Pancreas (tissue), 10 donors: ENCODE measurements at regions not wholly inside any gene's neighbourhood (a gene's known extent, or its start where the extent isn't known, plus 50 kb on each side); places are given as distances from the start of the nearest gene placed in this dataset.

Experiments used
- ATAC-seq, 4 donors: fragments of 200-7000 bp; cut with Tn5 transposase; one replicate each; pipeline versions ENCODE4 v1.8.0 to v1.9.1; 2020; ENCODE audit warnings: mild to moderate bottlenecking in 4 of 4, moderate library complexity in 4 of 4
- DNase-seq, 6 donors: peaks; one replicate each; pipeline ENCODE4 v3.0.0-alpha.2; 2020
- FAIRE-seq: peaks from 2 replicates; lab custom pipeline; 2012; peaks lifted over from hg19 to GRCh38; lab: Jason Lieb, UNC
- H3K27ac ChIP-seq, 4 donors: fragments of 200-600 bp; sonication (generic); 1 replicate in 3 of 4; 2 replicates in 1 of 4; pipeline versions ENCODE4 v1.5.0 to v1.8.0; 2020
- H3K27me3 ChIP-seq, 4 donors: fragments of 200-600 bp; one replicate each; pipeline ENCODE4 v1.8.0; 2021
- H3K36me3 ChIP-seq, 3 donors: fragments of 200-600 bp; sonication (generic) in 1 of 3; one replicate each; pipeline versions ENCODE4 v1.5.0 to v1.8.0; 2020 to 2021
- H3K4me1 ChIP-seq, 3 donors: fragments of 200-600 bp; one replicate each; pipeline ENCODE4 v1.8.0; 2021
- H3K4me3 ChIP-seq, 4 donors: fragments of 200-600 bp; sonication (generic) in 2 of 4; one replicate each; pipeline versions ENCODE4 v1.5.0 to v1.8.0; 2020 to 2021
- H3K9me3 ChIP-seq, 4 donors: fragments of 200-600 bp; one replicate each; pipeline ENCODE4 v1.8.0; 2021
- WGBS, 2 donors: extraction: QIAGEN DNeasy Blood & Tissue Kit; methylation state at CpG; one replicate each; pipeline ENCODE4 v1.1.7; 2013; 5-methylcytosine and 5-hydroxymethylcytosine counted together
- intact Hi-C, 3 donors: fragments of 100-400 bp; cut with DNase I; formaldehyde crosslinking; loops; one replicate each; pipeline versions ENCODE4 v1.11.1 to v1.14.2; 2022
- TF ChIP-seq, protein P1 (sequence below), 4 donors: fragments of 200-600 bp; sonication (generic) in 3 of 4; IDR thresholded peaks; one replicate each; pipeline versions ENCODE4 v1.5.0 to v1.8.0; 2021; ENCODE audit warnings: antibody characterized with exemption in 4 of 4
- donor health status: healthy with polysubstance abuse.
- donor health status: DM: no; HTN: no; CAD: no; lungs with moderate emphysema.
- donor health status: DM: no; HTN: no; CAD: no.
- donor health status: control.
- donor health status: control.
- donor health status: Bipolar disorder and iron deficiency.
- donor health status: DM: yes; HTN: yes; CAD: no.
- donor health status: DM: no; HTN: no; CAD: no.
- donor health status: DM: no; HTN: no; CAD: no.
- donor health status: DM: yes; HTN: yes; CAD: no.

DNA sequence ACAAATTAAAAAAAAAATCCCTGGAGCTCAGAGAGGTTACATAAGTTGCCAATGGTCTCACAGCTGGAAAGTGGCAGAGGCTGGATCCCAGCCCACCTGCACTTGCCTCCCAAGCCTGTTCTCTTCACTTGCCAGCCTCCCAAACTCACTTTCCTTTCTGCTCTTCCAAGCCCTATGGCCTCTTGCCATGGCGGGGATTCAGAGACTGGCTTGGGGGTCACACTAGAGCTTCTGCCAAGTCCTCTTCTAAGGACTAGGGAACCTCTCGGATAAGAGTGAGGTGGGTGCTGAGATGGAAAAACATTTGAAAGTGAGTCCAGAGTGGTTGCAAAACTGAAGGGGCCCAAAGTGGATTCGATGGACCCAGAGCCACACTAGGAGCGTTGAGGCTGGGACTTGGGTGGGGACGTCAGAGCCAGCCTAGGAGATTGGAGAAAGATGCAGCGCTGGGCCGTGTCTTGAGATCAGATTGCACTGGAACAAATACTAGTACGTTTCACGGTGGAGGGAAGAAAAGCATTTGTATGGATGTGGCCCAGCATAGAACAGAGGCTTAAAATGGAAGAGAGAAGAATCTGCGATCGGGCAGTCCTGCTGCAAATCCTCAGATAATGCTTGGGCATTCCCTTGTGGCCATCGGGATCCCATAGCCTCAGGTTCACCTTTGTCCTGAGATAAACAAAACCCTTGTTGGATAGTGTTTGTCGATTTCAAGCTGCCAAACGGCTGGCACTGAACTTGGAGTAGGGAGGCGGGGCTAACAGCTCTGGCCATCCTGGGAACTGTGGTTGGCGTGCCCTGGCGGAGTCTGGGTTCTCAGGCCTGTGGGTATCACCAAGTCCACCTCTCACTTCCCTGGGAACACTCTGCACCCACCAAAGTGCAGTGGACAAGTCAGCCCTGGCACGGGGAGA, 84.8 kb downstream of the ING1 start:
- H3K27me3 ChIP-seq = peaks cover 0 to 6% (median 0%) of the 10 kb centered on the region in 4 donors
- no peaks in the 10 kb centered on the region for H3K36me3 ChIP-seq
- TF ChIP-seq, protein P1, sequence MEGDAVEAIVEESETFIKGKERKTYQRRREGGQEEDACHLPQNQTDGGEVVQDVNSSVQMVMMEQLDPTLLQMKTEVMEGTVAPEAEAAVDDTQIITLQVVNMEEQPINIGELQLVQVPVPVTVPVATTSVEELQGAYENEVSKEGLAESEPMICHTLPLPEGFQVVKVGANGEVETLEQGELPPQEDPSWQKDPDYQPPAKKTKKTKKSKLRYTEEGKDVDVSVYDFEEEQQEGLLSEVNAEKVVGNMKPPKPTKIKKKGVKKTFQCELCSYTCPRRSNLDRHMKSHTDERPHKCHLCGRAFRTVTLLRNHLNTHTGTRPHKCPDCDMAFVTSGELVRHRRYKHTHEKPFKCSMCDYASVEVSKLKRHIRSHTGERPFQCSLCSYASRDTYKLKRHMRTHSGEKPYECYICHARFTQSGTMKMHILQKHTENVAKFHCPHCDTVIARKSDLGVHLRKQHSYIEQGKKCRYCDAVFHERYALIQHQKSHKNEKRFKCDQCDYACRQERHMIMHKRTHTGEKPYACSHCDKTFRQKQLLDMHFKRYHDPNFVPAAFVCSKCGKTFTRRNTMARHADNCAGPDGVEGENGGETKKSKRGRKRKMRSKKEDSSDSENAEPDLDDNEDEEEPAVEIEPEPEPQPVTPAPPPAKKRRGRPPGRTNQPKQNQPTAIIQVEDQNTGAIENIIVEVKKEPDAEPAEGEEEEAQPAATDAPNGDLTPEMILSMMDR (IDR thresholded peaks at IDR 0.05) = no peak
- no peaks in the 10 kb centered on the region for H3K4me1 ChIP-seq
- DNase-seq = no peak
- no peaks in the 10 kb centered on the region for H3K9me3 ChIP-seq
- no peak overlapping the region for H3K4me3 ChIP-seq
- intact Hi-C loops = no loop called here
- no peak for FAIRE-seq
- H3K27ac ChIP-seq = no peak overlapping the region
- peak in 2 of 4 donors; percentile 35 to 66 for ATAC-seq
- 48 to 52% methylated on average over 18 of the region's 18 CpGs for WGBS, 2 donors

DNA sequence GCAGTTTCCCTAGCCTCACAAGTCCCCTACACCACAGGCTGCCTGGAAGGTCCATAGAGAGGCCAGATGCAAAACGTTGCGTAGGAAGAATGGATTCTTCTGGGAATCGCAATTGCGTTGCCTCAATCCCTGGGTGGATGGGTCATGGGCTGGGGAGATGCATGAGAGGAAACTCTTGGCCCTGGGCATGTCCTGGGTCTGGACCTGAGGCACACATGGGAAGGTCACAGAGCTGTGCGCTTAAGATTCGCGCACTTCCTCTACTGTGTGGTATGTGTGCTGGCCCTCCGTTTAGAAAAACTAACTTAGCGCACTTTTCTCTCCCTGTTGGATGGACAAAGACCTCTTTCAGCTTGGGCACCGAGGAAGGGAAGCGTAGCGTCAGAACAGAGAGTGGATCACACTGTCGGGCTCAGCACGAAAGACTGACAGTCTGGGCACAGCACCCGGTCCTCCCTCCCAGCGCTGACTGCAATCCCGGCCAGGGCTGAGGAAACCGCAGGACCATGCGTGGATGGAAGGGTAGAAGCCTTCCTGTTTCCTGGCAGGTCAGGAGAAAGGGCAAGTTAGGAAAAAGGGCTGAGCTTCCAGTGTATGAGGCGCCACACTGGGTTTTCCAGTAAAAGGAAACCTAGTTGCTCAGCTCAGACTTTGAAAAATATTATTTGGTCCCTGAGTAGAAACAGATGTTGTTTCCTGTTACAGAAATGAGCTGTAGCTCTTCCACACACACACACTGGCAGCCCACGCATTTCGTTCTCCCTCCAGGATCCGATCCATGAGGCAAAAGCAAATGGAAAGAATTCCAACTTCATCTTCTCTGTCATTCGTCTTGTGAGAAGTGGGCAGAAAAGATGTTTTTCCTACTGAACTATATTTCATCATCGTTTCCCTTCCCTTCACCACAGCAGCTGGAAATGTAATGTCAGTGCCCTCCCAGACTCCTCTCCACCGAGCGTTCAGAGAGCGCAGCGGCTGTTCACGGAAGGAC, 86.0 kb downstream of the ING1 start:
- Histone ChIP-seq H3K9me3 (no peaks in the 10 kb centered on the region), H3K27ac (peak overlapping the region in 2 of 4 donors; percentile 9 to 30), H3K4me3 (no peak overlapping the region), H3K36me3 (no peaks in the 10 kb centered on the region), H3K27me3 (peaks cover 0 to 6% (median 0%) of the 10 kb centered on the region in 4 donors), H3K4me1 (no peaks in the 10 kb centered on the region)
- intact Hi-C loops = no loop called here
- 72% methylated on average over 30 of the region's 30 CpGs for WGBS, 2 donors
- DNase-seq (no peak), ATAC-seq (peak in 3 of 4 donors; percentile 49 to 69 (median 57)), FAIRE-seq (no peak)
- TF ChIP-seq, protein P1 (IDR thresholded peaks at IDR 0.05) = no peak

DNA sequence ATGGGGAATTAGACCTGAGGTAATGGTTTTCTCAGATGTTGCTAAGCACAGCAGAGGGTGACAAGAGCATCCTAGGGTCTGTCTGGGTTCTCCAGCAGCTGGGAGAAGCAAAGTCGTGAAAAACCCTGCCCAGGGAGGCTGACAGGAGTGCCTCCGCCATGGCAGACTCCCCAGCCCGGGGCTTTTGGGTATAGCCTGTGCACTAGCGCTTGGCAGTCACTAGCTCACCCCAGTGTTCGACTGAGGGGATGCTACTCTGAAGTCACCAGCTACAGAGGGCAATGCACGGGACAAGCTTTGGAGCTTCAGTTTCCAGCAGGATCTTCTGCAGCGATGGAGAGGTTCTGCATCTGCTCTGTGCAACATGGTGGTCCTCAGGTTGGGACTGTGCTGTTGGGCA, 87.5 kb downstream of the ING1 start:
- TF ChIP-seq, protein P1 (IDR thresholded peaks at IDR 0.05) = no peak
- FAIRE-seq = no peak
- H3K4me1 ChIP-seq = no peaks in the 10 kb centered on the region
- no peaks in the 10 kb centered on the region for H3K9me3 ChIP-seq
- intact Hi-C loops = no loop called here
- no peak overlapping the region for H3K27ac ChIP-seq
- no peak for ATAC-seq
- H3K27me3 ChIP-seq = peaks cover 0 to 6% (median 0%) of the 10 kb centered on the region in 4 donors
- no peaks in the 10 kb centered on the region for H3K36me3 ChIP-seq
- no peak overlapping the region for H3K4me3 ChIP-seq
- 49 to 58% methylated on average over 7 of the region's 7 CpGs for WGBS, 2 donors
- no peak for DNase-seq

DNA sequence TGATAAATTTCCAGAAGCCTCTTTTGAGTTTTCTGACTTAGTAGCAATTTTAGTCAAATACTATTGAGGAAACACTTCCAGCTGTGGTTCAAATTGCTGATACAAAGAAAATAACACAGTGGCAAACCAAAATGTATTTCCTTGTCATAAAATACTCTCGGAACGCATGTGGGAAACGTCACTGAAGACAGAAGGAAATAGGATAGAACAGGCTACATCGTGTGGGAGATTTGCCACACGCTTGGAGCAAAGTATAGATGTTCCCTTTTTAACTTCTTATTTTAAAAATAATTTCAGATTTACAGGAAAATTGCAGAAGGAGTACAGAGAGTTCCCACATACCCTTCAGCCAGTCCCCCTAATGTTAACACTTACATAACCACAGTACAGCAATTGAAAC, 88.8 kb downstream of the ING1 start:
- intact Hi-C loops = no loop called here
- TF ChIP-seq, protein P1 (IDR thresholded peaks at IDR 0.05) = no peak
- Histone ChIP-seq H3K9me3 (no peaks in the 10 kb centered on the region), H3K36me3 (no peaks in the 10 kb centered on the region), H3K4me3 (no peak overlapping the region), H3K4me1 (no peaks in the 10 kb centered on the region), H3K27ac (no peak overlapping the region), H3K27me3 (peaks cover 0 to 6% (median 0%) of the 10 kb centered on the region in 4 donors)
- FAIRE-seq = no peak
- no peak for ATAC-seq
- no peak for DNase-seq
- WGBS, 2 donors = 55 to 71% methylated on average over 5 of the region's 5 CpGs
